Panc1 (cell line): ENCODE measurements at regions not wholly inside any gene's neighbourhood (a gene's known extent, or its start where the extent isn't known, plus 50 kb on each side); places are given as distances from the start of the nearest gene placed in this dataset.

Experiments used
- SIN3A ChIP-seq: IDR thresholded peaks from 2 replicates; pipeline ENCODE4 v1.6.1; 2012; ENCODE audit warnings: low read depth, mild to moderate bottlenecking, low read length, moderate library complexity, borderline replicate concordance; ENCODE audit not compliant: insufficient read depth
- TF ChIP-seq, protein P1 (sequence below): fragments of 450-650 bp; IDR thresholded peaks from 2 replicates; pipeline ENCODE4 v1.5.1; 2017; ENCODE audit warnings: mild to moderate bottlenecking

DNA sequence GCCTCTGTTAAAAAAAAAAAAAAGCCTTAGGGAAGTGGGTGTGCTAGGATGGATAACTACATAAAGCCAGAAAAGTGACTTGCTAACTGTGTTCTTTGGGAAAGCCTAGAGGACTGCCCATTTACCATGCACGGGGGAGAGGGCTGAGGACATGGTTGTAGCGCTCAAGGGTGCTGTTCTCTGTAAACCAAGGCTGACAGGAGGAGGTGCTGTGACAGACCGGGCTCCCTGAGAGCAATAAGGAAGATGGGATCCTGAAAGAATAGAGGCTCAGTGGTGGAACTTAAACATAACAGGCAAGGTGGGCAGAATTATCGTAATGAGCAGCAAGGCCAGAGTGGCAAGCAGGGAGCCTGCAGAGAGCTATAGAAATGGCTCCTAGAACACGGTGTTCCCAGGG is 98.5 kb upstream of the DISP3 start:
- TF ChIP-seq, protein P1, sequence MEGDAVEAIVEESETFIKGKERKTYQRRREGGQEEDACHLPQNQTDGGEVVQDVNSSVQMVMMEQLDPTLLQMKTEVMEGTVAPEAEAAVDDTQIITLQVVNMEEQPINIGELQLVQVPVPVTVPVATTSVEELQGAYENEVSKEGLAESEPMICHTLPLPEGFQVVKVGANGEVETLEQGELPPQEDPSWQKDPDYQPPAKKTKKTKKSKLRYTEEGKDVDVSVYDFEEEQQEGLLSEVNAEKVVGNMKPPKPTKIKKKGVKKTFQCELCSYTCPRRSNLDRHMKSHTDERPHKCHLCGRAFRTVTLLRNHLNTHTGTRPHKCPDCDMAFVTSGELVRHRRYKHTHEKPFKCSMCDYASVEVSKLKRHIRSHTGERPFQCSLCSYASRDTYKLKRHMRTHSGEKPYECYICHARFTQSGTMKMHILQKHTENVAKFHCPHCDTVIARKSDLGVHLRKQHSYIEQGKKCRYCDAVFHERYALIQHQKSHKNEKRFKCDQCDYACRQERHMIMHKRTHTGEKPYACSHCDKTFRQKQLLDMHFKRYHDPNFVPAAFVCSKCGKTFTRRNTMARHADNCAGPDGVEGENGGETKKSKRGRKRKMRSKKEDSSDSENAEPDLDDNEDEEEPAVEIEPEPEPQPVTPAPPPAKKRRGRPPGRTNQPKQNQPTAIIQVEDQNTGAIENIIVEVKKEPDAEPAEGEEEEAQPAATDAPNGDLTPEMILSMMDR, result no peak
- TF ChIP-seq SIN3A, result no peak
